HG03095 (cell line): ENCODE measurements at regions not wholly inside any gene's neighbourhood (a gene's known extent, or its start where the extent isn't known, plus 50 kb on each side); places are given as distances from the start of the nearest gene placed in this dataset.

Experiments used
- ATAC-seq: cut with Tn5 transposase; IDR thresholded peaks from one replicate; pipeline ENCODE4 v1.9.1; 2021; ENCODE audit warnings: moderate library complexity; ENCODE audit not compliant: unreplicated experiment

GRCh38 chr13:27367570-27367969 lies 56.8 kb upstream of the GTF3A start:
- ATAC-seq = no peak

DNA sequence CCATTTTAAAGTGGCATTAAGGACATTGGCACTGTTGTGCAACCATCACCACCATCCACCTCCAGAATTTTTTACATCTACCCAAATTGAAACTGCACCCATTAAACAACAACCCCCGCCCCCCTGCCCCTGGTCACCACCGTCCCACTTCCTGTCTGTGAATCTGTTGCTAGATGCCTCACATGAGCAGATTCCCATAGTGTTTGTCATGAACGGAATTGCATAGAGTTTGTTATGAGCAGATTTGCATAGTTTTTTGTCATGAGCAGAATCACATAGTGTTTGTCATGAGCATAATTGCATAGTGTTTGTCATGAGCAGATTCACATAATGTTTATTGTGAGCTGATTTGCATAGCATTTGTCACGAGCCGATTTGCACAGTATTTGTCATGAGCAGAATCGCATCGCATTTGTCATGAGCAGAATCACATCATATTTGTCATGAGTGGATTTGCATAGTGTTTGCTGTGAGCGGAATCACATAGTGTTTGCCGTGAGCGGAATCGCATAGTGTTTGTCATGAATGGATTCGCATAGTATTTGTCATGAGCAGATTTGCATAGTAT lies 54.0 kb upstream of the GTF3A start:
- no peak for ATAC-seq

- ATAC-seq = no peak
These were observed 52.5 kb upstream of the GTF3A start for GRCh38 chr13:27371932-27372331.

DNA sequence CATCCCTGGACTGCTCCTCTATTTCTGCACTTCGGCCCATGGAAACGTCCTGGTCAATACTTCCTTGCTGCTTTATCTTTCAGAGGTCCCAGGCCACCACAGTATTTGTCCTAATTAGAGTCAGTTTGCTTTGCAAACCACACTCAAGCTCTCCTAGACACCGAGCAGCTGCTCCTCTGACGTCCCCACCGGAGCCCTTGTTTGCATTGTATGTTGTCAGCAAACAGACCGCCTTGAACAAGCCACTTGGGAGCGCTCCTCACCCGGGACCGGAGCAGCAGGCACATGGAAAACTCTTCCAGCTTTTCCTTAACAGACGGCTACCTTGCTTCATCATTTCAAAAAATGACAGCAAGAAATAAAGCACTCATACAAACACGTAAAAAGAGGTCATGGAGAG lies 51.5 kb upstream of the GTF3A start:
- ATAC-seq = no peak

- ATAC-seq = no peak
These were observed 50.2 kb upstream of the GTF3A start for GRCh38 chr13:27374126-27374613.
